HEK293 (cell line): ENCODE measurements at regions not wholly inside any gene's neighbourhood (a gene's known extent, or its start where the extent isn't known, plus 50 kb on each side); places are given as distances from the start of the nearest gene placed in this dataset.

ENCODE experiments used
- CTCF ChIA-PET: fragments of 350-600 bp; formaldehyde crosslinking; extraction: SDS; loops from one replicate; lab custom pipeline; 2021; ENCODE audit warnings: antibody characterized with exemption; lab: Yijun Ruan, JAX
- POLR2A ChIA-PET: fragments of 300-600 bp; formaldehyde crosslinking; extraction: SDS; loops from one replicate; lab custom pipeline; 2020; ENCODE audit warnings: antibody characterized with exemption, inconsistent platforms; lab: Yijun Ruan, JAX
- H3K27ac ChIP-seq: fragments of 200-500 bp; sonication (Bioruptor generic); 2 replicates; pipeline ENCODE4 v1.5.1; 2014; ENCODE audit warnings: low read depth, low read length, control low read depth, inconsistent platforms; ENCODE audit errors: extremely low read depth
- H3K36me3 ChIP-seq, 2 experiments: fragments of 200-500 bp in 1 of 2; sonication (Bioruptor generic) in 1 of 2; 1 replicate in 1 of 2; 2 replicates in 1 of 2; pipeline ENCODE4 v1.5.1; 2014 to 2017; ENCODE audit warnings: inconsistent platforms in 2 of 2, low read length in 2 of 2; ENCODE audit not compliant: control insufficient read depth in 2 of 2, insufficient read depth in 1 of 2
- H3K4me1 ChIP-seq: fragments of 200-500 bp; sonication (Bioruptor generic); 2 replicates; pipeline ENCODE4 v1.5.1; 2014; ENCODE audit warnings: mild to moderate bottlenecking, low read length, inconsistent platforms; ENCODE audit not compliant: control insufficient read depth, insufficient read depth
- H3K4me3 ChIP-seq: 2 replicates; pipeline ENCODE4 v1.5.1; 2011; ENCODE audit warnings: low read depth, mild to moderate bottlenecking, control low read depth, low read length, moderate library complexity
- H3K9me3 ChIP-seq: fragments of 200-500 bp; sonication (Bioruptor generic); 2 replicates; pipeline ENCODE4 v1.5.1; 2014; ENCODE audit warnings: low read depth, low read length, inconsistent platforms; ENCODE audit not compliant: control insufficient read depth, insufficient read depth
- ATF2 ChIP-seq: fragments of 450-650 bp; formaldehyde crosslinking; IDR thresholded peaks from 2 replicates; pipeline ENCODE4 v1.5.1; 2016; ENCODE audit warnings: missing biosample characterization, missing genetic modification characterization, low read depth
- BCL11A ChIP-seq: fragments of 450-650 bp; formaldehyde crosslinking; IDR thresholded peaks from 2 replicates; pipeline ENCODE4 v1.5.1; 2016; ENCODE audit warnings: low read depth, missing biosample characterization, missing genetic modification characterization
- HOXC10 ChIP-seq: sonication (generic); formaldehyde crosslinking; IDR thresholded peaks from 2 replicates; pipeline ENCODE4 v1.8.1; 2023; ENCODE audit warnings: mild to moderate bottlenecking, missing genetic modification reagents
- HOXD13 ChIP-seq: sonication (generic); formaldehyde crosslinking; IDR thresholded peaks from 2 replicates; pipeline ENCODE4 v1.8.0; 2022; ENCODE audit warnings: missing genetic modification reagents, borderline replicate concordance
- KLF1 ChIP-seq: fragments of 450-650 bp; formaldehyde crosslinking; IDR thresholded peaks from 2 replicates; pipeline ENCODE4 v1.5.1; 2016; ENCODE audit warnings: missing biosample characterization, missing genetic modification characterization
- OVOL3 ChIP-seq: fragments of 450-650 bp; formaldehyde crosslinking; IDR thresholded peaks from 2 replicates; pipeline ENCODE4 v1.5.1; 2016; ENCODE audit warnings: missing biosample characterization, missing genetic modification characterization
- PRDM1 ChIP-seq: fragments of 450-650 bp; formaldehyde crosslinking; IDR thresholded peaks from 2 replicates; pipeline ENCODE4; 2016; ENCODE audit warnings: missing biosample characterization, missing genetic modification characterization
- ZIC2 ChIP-seq: fragments of 450-650 bp; formaldehyde crosslinking; IDR thresholded peaks from 2 replicates; pipeline ENCODE4 v1.5.1; 2016; ENCODE audit warnings: missing biosample characterization, missing genetic modification characterization
- ZNF341 ChIP-seq: fragments of 450-650 bp; formaldehyde crosslinking; IDR thresholded peaks from 2 replicates; pipeline ENCODE4; 2016; ENCODE audit warnings: low read depth, missing biosample characterization, missing genetic modification characterization
- ZNF350 ChIP-seq: fragments of 450-650 bp; formaldehyde crosslinking; IDR thresholded peaks from 2 replicates; pipeline ENCODE4 v1.5.0; 2017; ENCODE audit warnings: missing biosample characterization, mild to moderate bottlenecking, missing genetic modification characterization
- ZNF473 ChIP-seq: fragments of 450-650 bp; formaldehyde crosslinking; IDR thresholded peaks from 2 replicates; pipeline ENCODE4 v1.5.1; 2017; ENCODE audit warnings: missing biosample characterization, missing genetic modification characterization
- ZNF48 ChIP-seq: fragments of 450-650 bp; formaldehyde crosslinking; IDR thresholded peaks from 2 replicates; pipeline ENCODE4 v1.5.1; 2016; ENCODE audit warnings: missing biosample characterization, missing genetic modification characterization
- ZNF558 ChIP-seq: fragments of 450-650 bp; formaldehyde crosslinking; IDR thresholded peaks from 2 replicates; pipeline ENCODE4 v1.5.1; 2016; ENCODE audit warnings: missing biosample characterization, missing genetic modification characterization
- ZNF658 ChIP-seq: fragments of 450-650 bp; formaldehyde crosslinking; IDR thresholded peaks from 2 replicates; pipeline ENCODE4; 2016; ENCODE audit warnings: missing biosample characterization, missing genetic modification characterization
- ZNF747 ChIP-seq: fragments of 450-650 bp; formaldehyde crosslinking; IDR thresholded peaks from 2 replicates; pipeline ENCODE4 v1.5.1; 2016; ENCODE audit warnings: missing biosample characterization, missing genetic modification characterization
- TF ChIP-seq, protein P1 (sequence below): fragments of 450-650 bp; formaldehyde crosslinking; IDR thresholded peaks from 2 replicates; pipeline ENCODE4 v1.5.1; 2016; ENCODE audit warnings: missing biosample characterization, missing genetic modification characterization
- TF ChIP-seq, protein P2 (sequence below): fragments of 450-650 bp; formaldehyde crosslinking; optimal IDR thresholded peaks from 2 replicates; pipeline ENCODE3; 2016; ENCODE audit warnings: missing biosample characterization, mild to moderate bottlenecking, missing genetic modification characterization
- TF ChIP-seq, protein P3 (sequence below): fragments of 450-650 bp; formaldehyde crosslinking; IDR thresholded peaks from 2 replicates; pipeline ENCODE4 v1.5.1; 2016; ENCODE audit warnings: missing biosample characterization, missing genetic modification characterization
- TF ChIP-seq, protein P4 (sequence below): fragments of 450-650 bp; formaldehyde crosslinking; IDR thresholded peaks from 2 replicates; pipeline ENCODE4 v1.5.1; 2016; ENCODE audit warnings: missing biosample characterization, missing genetic modification characterization

GRCh38 chr16:76932541-76933211 is 258.3 kb upstream of the MON1B start:
- Histone ChIP-seq H3K4me1 (no peaks in the 10 kb centered on the region), H3K4me3 (no peak overlapping the region), H3K9me3 (no peaks in the 10 kb centered on the region), H3K27ac (no peak overlapping the region), H3K36me3 (no peaks in the 10 kb centered on the region)
- CTCF ChIA-PET: no interaction called here
- TF ChIP-seq ZNF48 (no peak), PRDM1 (tag by site-specific recombination) (no peak), ZNF350 (no peak), KLF1 (tag by site-specific recombination) (no peak), ATF2 (tag by site-specific recombination) (no peak), ZNF658 (tag by site-specific recombination) (no peak), HOXC10 (CRISPR knock-in tag) (no peak), HOXD13 (CRISPR knock-in tag) (no peak), BCL11A (tag by site-specific recombination) (no peak), ZNF558 (no peak), ZIC2 (tag by site-specific recombination) (no peak), ZNF473 (tag by site-specific recombination) (no peak)
- TF ChIP-seq, protein P1, sequence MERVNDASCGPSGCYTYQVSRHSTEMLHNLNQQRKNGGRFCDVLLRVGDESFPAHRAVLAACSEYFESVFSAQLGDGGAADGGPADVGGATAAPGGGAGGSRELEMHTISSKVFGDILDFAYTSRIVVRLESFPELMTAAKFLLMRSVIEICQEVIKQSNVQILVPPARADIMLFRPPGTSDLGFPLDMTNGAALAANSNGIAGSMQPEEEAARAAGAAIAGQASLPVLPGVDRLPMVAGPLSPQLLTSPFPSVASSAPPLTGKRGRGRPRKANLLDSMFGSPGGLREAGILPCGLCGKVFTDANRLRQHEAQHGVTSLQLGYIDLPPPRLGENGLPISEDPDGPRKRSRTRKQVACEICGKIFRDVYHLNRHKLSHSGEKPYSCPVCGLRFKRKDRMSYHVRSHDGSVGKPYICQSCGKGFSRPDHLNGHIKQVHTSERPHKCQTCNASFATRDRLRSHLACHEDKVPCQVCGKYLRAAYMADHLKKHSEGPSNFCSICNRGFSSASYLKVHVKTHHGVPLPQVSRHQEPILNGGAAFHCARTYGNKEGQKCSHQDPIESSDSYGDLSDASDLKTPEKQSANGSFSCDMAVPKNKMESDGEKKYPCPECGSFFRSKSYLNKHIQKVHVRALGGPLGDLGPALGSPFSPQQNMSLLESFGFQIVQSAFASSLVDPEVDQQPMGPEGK (tag by site-specific recombination): no peak
- TF ChIP-seq, protein P2, sequence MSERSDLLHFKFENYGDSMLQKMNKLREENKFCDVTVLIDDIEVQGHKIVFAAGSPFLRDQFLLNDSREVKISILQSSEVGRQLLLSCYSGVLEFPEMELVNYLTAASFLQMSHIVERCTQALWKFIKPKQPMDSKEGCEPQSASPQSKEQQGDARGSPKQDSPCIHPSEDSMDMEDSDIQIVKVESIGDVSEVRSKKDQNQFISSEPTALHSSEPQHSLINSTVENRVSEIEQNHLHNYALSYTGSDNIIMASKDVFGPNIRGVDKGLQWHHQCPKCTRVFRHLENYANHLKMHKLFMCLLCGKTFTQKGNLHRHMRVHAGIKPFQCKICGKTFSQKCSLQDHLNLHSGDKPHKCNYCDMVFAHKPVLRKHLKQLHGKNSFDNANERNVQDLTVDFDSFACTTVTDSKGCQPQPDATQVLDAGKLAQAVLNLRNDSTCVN (tag by site-specific recombination): no peak
- TF ChIP-seq, protein P3, sequence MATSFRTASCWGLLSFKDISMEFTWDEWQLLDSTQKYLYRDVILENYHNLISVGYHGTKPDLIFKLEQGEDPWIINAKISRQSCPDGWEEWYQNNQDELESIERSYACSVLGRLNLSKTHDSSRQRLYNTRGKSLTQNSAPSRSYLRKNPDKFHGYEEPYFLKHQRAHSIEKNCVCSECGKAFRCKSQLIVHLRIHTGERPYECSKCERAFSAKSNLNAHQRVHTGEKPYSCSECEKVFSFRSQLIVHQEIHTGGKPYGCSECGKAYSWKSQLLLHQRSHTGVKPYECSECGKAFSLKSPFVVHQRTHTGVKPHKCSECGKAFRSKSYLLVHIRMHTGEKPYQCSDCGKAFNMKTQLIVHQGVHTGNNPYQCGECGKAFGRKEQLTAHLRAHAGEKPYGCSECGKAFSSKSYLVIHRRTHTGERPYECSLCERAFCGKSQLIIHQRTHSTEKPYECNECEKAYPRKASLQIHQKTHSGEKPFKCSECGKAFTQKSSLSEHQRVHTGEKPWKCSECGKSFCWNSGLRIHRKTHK (tag by site-specific recombination): no peak
- POLR2A ChIA-PET: no interaction called here

- ChIA-PET POLR2A (no interaction called here), CTCF (interaction anchor here (0.6 kb wide), 1 partner anchor 276 kb away, joined by 3 read pairs; no protein-coding TSS in a partner anchor)
- TF ChIP-seq ZNF48: no peak
- TF ChIP-seq, protein P4, sequence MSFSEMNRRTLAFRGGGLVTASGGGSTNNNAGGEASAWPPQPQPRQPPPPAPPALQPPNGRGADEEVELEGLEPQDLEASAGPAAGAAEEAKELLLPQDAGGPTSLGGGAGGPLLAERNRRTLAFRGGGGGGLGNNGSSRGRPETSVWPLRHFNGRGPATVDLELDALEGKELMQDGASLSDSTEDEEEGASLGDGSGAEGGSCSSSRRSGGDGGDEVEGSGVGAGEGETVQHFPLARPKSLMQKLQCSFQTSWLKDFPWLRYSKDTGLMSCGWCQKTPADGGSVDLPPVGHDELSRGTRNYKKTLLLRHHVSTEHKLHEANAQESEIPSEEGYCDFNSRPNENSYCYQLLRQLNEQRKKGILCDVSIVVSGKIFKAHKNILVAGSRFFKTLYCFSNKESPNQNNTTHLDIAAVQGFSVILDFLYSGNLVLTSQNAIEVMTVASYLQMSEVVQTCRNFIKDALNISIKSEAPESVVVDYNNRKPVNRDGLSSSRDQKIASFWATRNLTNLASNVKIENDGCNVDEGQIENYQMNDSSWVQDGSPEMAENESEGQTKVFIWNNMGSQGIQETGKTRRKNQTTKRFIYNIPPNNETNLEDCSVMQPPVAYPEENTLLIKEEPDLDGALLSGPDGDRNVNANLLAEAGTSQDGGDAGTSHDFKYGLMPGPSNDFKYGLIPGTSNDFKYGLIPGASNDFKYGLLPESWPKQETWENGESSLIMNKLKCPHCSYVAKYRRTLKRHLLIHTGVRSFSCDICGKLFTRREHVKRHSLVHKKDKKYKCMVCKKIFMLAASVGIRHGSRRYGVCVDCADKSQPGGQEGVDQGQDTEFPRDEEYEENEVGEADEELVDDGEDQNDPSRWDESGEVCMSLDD (tag by site-specific recombination): no peak
- no peak for TF ChIP-seq ZNF747 (tag by site-specific recombination)
- no peak for TF ChIP-seq OVOL3 (tag by site-specific recombination)
- TF ChIP-seq ZNF341 (tag by site-specific recombination): no peak
Observed at GRCh38 chr16:76940251-76940650, 250.7 kb upstream of the MON1B start.

More at GRCh38 chr16:76940251-76940650, 250.7 kb upstream of the MON1B start:
- Histone ChIP-seq H3K4me3 (no peak overlapping the region), H3K9me3 (no peaks in the 10 kb centered on the region), H3K27ac (no peak overlapping the region), H3K36me3 (no peaks in the 10 kb centered on the region), H3K4me1 (no peaks in the 10 kb centered on the region)
